Activated CD4-positive, CD25-positive, alpha-beta regulatory T cell (primary cell): ENCODE measurements at regions not wholly inside any gene's neighbourhood (a gene's known extent, or its start where the extent isn't known, plus 50 kb on each side); places are given as distances from the start of the nearest gene placed in this dataset.
A peak's percentile ranks its signal among the peaks of the same experiment; 100 is the strongest.
"Not testable (repeated sequence)": the region's sequence is repeated elsewhere in the genome, so short reads cannot be mapped to it uniquely, and the experiment has no call there.

Experiments used
- DNase-seq, 4 experiments: peaks; one replicate each; lab custom pipeline; 2025; lab: John Stamatoyannopoulos, UW

GRCh38 chr7:70846208-70846607 is 285.7 kb upstream of the GALNT17 start:
- DNase-seq: no peak

- DNase-seq: no peak
These were observed 282.2 kb upstream of the GALNT17 start for GRCh38 chr7:70849580-70850235.

- no peak for DNase-seq
These were observed 276.6 kb upstream of the GALNT17 start for GRCh38 chr7:70855373-70855772.

- peak in 2 of 4 experiments; percentile 11 to 19 for DNase-seq
These were observed 274.9 kb upstream of the GALNT17 start for GRCh38 chr7:70856901-70857630.

GRCh38 chr7:70857793-70858545 is 274.0 kb upstream of the GALNT17 start:
- no peak for DNase-seq

GRCh38 chr7:70867513-70867912 is 264.4 kb upstream of the GALNT17 start:
- DNase-seq: no peak

GRCh38 chr7:70870349-70870748 is 261.6 kb upstream of the GALNT17 start:
- DNase-seq: no peak

GRCh38 chr7:70872188-70872587 is 259.8 kb upstream of the GALNT17 start:
- DNase-seq: no peak

GRCh38 chr7:70881167-70881847 is 250.6 kb upstream of the GALNT17 start:
- DNase-seq: no peak

- no peak for DNase-seq
These were observed 248.0 kb upstream of the GALNT17 start for GRCh38 chr7:70883750-70884439.

- DNase-seq: no peak
These were observed 247.5 kb upstream of the GALNT17 start for GRCh38 chr7:70884440-70884764.

GRCh38 chr7:70884809-70885208 is 247.1 kb upstream of the GALNT17 start:
- no peak for DNase-seq

GRCh38 chr7:70886547-70886946 is 245.4 kb upstream of the GALNT17 start:
- no peak for DNase-seq

GRCh38 chr7:70887186-70887585 is 244.8 kb upstream of the GALNT17 start:
- DNase-seq: no peak

- no peak for DNase-seq
These were observed 241.6 kb upstream of the GALNT17 start for GRCh38 chr7:70890147-70890969.

GRCh38 chr7:70893422-70893821 is 238.5 kb upstream of the GALNT17 start:
- DNase-seq: no peak

GRCh38 chr7:70893971-70894715 is 237.8 kb upstream of the GALNT17 start:
- no peak for DNase-seq

- no peak for DNase-seq
These were observed 237.1 kb upstream of the GALNT17 start for GRCh38 chr7:70894799-70895198.

- DNase-seq: not testable (repeated sequence)
These were observed 236.4 kb upstream of the GALNT17 start for GRCh38 chr7:70895337-70896200.
